Transverse colon (tissue), 4 donors: ENCODE measurements at regions not wholly inside any gene's neighbourhood (a gene's known extent, or its start where the extent isn't known, plus 50 kb on each side); places are given as distances from the start of the nearest gene placed in this dataset.

ENCODE experiments used
- EP300 ChIP-seq: sonication (generic); formaldehyde crosslinking; IDR thresholded peaks from one replicate; pipeline ENCODE4 v1.6.1; 2017; ENCODE audit warnings: antibody characterized with exemption, low read depth
- POLR2A ChIP-seq: fragments of 450-650 bp; IDR thresholded peaks from one replicate; pipeline ENCODE4 v1.6.1; 2016; ENCODE audit warnings: antibody characterized with exemption, mild to moderate bottlenecking, moderate library complexity
- POLR2AphosphoS5 ChIP-seq, 3 donors: sonication (generic); formaldehyde crosslinking; IDR thresholded peaks; one replicate each; pipeline ENCODE4 v1.6.1; 2016; ENCODE audit warnings: antibody characterized with exemption in 3 of 3
- TF ChIP-seq, protein P1 (sequence below), 5 experiments: fragments of 200-600 bp in 3 of 5; fragments of 450-650 bp in 2 of 5; sonication (generic) in 3 of 5; IDR thresholded peaks; 1 replicate in 2 of 5; 2 replicates in 3 of 5; pipeline ENCODE4 v1.5.1; 2016 to 2017; ENCODE audit warnings: antibody characterized with exemption in 5 of 5, inconsistent platforms in 3 of 5, mild to moderate bottlenecking in 2 of 5, moderate library complexity in 1 of 5

DNA sequence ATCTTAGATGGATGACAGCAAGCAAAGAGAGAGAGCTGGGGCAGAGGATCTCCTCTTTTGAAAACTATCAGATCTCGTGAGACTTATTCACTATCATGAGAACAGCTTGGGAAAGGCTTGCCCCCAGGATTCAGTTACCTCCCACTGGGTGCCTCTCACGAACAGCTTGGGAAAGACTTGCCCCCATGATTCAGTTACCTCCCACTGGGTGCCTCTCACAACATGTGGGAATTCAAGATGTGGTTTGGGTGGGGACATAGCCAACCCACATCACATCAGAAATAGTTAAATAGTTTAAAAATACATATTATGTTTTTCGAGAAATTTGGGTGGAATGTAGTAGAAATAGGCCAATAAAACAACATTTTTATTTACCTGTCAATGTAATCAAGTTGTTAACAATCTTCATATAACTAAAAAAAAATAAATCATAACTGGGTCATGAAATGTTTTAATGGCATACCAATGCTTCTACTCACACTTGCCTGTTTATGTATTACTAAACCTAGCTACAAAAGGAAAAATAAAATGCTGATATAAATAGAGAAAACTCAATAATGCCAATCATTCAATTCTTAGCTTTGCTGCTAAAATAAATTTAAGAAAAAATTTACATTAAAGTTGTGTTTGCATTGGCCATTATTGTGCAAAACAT lies 608.9 kb downstream of the SUCLG1 start:
- TF ChIP-seq, protein P1, sequence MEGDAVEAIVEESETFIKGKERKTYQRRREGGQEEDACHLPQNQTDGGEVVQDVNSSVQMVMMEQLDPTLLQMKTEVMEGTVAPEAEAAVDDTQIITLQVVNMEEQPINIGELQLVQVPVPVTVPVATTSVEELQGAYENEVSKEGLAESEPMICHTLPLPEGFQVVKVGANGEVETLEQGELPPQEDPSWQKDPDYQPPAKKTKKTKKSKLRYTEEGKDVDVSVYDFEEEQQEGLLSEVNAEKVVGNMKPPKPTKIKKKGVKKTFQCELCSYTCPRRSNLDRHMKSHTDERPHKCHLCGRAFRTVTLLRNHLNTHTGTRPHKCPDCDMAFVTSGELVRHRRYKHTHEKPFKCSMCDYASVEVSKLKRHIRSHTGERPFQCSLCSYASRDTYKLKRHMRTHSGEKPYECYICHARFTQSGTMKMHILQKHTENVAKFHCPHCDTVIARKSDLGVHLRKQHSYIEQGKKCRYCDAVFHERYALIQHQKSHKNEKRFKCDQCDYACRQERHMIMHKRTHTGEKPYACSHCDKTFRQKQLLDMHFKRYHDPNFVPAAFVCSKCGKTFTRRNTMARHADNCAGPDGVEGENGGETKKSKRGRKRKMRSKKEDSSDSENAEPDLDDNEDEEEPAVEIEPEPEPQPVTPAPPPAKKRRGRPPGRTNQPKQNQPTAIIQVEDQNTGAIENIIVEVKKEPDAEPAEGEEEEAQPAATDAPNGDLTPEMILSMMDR (IDR thresholded peaks at IDR 0.05): no peak
- TF ChIP-seq POLR2A (no peak), POLR2AphosphoS5 (IDR thresholded peaks at IDR 0.05) (no peak), EP300 (no peak)
